Dedifferentiated amniotic fluid mesenchymal stem cell (primary cell): ENCODE measurements at regions not wholly inside any gene's neighbourhood (a gene's known extent, or its start where the extent isn't known, plus 50 kb on each side); places are given as distances from the start of the nearest gene placed in this dataset.
A peak's percentile ranks its signal among the peaks of the same experiment; 100 is the strongest.

Experiments
- DNase-seq: peaks from one replicate; pipeline ENCODE4 v3.0.0-alpha.2; 2016; ENCODE audit errors: extremely low spot score

DNA sequence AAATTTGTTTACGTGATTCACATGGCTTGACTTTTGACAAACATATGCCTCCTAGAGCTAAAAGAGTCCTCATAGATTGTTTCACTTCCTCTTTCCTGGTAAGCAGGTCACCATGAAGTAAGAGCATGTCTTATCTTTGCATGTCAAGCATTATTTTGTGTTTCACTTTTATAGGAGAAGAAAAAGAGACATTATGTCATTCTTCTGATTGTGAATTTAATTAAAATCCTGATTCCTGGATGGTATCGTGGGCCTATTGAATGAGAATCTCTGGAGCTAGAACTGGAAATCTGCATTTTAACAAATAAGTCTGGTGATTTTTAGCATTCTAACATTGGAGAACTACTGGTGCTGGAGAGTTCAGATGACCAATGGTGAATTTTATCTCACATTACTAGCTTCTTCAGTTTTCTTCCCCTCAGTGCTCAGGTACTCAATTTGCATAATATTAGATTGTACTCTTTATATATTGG lies 218.6 kb upstream of the ATP2B1 start:
- no peak for DNase-seq

DNA sequence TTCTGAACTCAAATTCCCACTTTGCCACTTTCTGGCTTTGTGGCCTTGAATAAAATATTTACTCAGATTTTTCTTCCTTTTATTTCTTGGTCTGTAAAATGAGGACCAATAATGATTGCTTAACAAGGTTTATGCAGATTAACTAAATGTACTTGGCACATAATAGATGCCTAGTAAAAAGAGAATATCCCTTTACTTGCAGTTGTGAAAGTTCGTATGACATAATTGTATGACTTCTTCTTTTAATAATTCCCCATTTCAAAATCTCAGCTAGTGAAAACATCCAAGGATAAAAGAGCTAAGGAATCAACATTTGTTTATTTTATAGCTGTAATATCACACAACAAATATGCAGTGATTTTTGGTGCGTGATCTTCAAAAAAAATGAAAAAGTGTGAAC lies 215.6 kb upstream of the ATP2B1 start:
- DNase-seq, result no peak

DNA sequence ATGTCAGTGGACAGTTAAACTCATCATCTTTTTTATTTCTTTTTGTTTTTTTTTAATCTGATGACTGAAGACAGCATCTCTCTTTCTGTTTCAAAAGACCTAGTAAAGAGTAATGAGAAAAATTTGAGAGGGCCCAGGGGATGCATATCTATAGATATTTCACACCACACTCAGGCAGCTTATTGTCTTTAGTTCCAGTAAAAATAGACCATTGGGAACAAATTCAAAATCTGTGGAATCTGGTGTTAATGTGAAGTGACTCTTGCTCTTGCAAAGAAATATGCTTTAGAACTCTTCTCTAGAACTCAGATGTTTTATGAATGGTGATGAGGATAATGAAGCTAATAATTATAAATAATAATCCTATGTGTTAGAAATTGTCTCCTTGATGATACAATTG lies 214.5 kb upstream of the ATP2B1 start:
- DNase-seq, result no peak

DNA sequence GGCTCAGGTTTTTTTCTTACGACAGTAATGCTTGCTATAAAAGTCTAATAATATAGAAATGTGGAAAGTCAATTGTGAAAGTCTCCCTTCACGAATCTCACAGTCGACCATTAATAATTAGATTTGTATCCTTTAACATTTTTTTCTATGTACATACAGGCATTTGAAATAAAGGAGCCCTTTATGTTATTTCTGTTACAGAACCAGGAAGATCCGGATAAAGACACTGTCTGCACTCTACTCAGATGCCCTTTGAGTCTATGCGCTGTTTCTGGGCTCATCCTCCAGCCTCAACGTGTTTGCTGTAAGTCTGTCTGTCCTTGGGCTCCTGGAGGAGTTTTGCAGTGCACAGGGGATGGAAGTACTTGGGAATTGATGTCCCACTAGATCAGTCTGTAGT lies 212.2 kb upstream of the ATP2B1 start:
- no peak for DNase-seq

DNA sequence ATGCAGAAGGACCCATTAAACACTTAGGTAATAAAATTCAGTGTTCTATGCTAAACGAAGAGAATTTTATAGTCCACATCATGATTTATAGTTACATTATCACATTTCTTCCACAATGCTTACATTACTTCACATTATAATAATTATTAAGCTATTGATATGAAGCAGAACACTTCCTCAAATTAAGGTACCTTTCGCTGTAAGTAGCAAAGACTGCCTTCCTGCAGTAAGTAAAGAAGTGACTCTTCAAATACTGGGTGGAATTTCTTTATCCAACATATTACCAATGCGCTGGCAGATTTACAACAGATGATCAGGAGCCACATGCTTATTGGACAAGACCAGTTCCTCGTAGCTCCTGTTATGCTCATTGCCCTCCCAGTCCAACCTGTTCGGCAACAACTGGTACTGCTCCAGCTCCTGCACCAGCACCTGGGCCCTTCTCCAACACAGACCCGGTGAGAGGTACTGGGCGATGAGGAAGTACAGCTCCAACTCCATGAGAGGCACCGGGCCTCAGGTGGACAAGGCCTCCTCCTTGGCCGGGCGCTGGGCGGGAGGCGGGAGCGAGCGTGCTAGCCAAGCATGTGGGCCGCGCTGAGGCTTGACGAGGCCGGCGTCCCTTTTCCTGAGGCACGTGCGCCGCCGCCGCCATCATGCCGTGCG lies 210.7 kb upstream of the ATP2B1 start:
- no peak for DNase-seq

DNA sequence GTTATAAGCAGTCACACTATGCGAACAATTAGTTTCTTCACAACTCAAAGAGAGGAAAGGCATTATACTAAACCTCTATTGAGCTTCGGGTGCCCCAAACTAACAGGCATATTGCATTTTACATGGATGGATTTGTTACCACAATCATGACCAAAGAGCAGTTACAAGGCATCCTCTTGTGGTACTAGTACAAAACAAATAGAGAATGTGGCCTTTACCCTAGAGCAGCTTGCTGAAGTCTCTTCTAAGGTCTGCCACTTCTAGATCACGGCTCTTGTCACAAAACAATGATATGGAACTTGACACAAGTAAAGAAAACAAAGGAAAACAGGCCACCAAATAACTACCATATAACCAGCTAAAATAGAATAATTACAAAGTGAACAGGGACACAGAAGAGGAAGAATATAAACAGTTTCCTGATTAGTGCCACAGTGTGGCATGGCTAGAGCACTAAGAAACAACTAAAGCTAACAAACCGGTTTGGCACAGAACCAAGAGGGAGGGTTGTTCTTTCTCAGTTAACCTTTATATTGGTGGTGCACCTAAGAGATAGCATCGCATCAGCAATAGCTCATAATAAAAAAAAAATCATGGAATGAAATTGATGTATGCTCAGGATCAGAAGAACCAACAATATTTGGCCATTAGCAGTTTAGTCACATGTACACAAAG lies 209.7 kb upstream of the ATP2B1 start:
- no peak for DNase-seq

DNA sequence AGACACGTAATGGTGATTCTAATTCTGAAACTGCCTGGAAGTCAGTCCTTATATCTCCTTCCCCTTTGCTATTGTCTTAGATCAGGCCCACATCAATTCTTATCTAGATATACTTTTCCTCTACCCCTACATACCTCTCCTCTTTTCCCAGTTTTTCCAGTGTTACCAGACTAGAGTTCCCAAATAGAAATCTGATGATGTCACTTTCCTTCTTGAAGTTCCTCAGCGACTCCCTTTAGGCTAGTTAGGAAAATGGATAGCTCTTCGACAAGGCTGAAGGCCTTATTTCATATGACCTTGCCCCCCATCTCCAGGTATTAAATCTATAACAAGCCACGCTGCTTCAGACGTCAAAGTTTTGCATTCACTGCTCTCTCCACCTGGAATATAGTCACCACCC lies 201.1 kb upstream of the ATP2B1 start:
- no peak for DNase-seq

- no peak for DNase-seq
Measured at GRCh38 chr12:89907659-89908058, 199.0 kb upstream of the ATP2B1 start.

- DNase-seq, result no peak
Measured at GRCh38 chr12:89906824-89907223, 198.2 kb upstream of the ATP2B1 start.

DNA sequence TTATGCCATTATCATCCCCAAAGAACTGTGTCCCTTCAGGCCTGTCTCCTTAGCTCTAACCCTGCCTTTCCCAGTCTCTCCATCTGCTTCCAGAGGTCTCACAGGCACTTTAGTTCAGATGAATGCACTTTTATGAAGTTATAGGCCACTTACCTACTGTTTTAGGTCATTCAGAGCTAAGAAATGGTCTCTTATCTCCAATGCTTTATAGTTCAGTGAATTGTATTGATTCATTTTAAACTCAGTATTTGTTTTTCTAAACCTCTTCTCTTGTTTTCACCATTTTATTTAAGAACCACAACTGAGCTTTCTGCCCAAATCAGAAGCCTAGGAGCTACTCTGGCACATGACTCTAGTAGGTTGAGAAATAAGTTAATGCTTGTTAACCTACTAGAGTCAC lies 197.5 kb upstream of the ATP2B1 start:
- no peak for DNase-seq

- no peak for DNase-seq
Measured at GRCh38 chr12:89901906-89902642, 193.4 kb upstream of the ATP2B1 start.

GRCh38 chr12:89901319-89901718 lies 192.7 kb upstream of the ATP2B1 start:
- DNase-seq, result no peak

DNA sequence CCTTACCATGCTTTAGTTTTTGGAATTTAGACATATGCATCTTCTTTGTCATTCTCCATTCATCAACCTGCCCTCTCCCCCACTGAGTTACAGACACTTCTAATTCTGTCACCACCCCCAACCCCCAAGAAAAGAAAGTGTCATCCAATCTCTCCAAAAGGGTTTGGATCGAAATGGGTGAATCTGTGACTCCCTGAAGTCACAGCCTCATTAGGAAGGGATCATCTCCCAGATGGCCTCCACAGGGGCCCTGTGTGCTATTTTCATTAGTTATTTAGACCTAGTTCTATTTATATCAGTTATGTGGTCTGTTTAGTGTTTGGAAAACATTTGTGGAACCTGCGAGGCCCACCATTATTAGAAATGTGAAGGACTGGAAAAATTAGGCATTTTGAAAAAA lies 191.0 kb upstream of the ATP2B1 start:
- DNase-seq, result no peak

DNA sequence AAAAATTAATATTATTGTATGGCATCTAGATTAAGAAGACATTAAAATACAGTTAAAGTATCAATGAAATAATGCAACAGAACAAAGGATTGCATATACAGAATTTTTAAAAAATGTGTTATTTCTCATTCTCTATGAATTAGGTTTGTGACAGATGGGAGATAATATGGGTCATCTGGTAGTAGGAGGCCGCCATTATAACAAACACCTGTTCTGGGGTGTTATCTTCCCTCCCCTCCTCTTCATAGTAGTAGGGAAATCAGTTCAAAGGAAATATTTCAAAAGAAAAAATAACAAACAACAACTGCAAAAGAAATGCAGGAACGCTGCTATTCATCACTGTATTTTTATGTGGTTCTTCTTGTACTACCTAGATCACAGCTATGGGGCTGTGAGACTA lies 187.0 kb upstream of the ATP2B1 start:
- no peak for DNase-seq

DNA sequence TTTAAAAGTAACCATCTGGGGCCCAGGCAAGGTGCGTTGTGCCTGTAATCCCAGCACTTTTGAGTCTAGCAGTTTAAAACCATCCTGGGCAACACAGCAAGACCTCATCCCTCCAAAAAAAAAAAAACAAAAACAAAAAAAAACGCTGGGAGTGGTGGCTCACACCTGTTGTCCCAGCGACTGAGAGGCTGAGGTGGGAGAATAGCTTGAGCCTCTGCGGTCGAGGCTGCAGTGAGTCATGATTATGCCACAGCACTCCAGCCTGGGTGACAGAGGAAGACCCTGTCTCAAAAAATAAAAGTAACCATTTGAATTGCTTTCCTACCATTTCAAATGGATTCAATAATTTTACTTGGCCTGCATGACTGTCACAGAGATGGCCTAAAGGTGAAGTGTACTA lies 186.5 kb upstream of the ATP2B1 start:
- no peak for DNase-seq

DNA sequence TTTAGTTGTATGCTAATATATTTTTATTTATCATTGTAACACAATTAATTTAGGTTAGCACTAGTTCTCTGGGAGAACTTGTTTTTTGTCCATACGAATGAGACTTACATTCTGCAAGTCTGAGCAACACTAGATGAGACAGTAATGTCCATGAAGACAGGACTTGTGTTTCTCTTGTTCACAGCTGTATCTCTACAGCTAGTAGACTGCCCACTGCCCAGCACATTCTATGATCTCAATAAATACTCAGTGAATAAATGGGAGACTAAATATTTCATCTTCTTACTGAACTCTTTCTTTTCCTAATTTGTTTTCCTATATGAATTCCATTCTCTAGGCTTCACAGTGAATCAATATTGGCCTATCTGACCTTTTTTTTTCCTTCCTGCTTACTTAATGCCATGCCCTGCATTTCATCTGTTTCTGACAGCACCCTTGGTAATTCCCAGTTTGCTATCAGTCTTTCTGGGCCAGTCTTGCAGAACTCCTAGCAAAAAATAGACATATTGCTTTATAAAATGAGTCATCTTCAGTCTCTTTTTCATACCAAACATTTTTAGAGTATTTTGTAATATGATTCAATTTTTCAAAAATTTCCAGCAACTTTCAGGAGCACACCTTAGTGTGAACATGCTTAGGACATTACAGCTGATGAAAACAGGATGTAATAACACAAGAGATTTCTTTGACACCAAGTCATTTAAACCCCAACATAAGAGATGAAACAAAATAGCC lies 185.5 kb upstream of the ATP2B1 start:
- peak; percentile 72 for DNase-seq

- no peak for DNase-seq
Measured at GRCh38 chr12:89892436-89892835, 183.8 kb upstream of the ATP2B1 start.

GRCh38 chr12:89891933-89892332 lies 183.3 kb upstream of the ATP2B1 start:
- no peak for DNase-seq

GRCh38 chr12:89890161-89890560 lies 181.5 kb upstream of the ATP2B1 start:
- peak; percentile 16 for DNase-seq

GRCh38 chr12:89889062-89889461 lies 180.4 kb upstream of the ATP2B1 start:
- no peak for DNase-seq

GRCh38 chr12:89884952-89885351 lies 176.3 kb upstream of the ATP2B1 start:
- DNase-seq, result no peak

GRCh38 chr12:89884416-89884898 lies 175.8 kb upstream of the ATP2B1 start:
- DNase-seq, result peak; percentile 41
